ENCODE measurements at regions not wholly inside any gene's neighbourhood (a gene's known extent, or its start where the extent isn't known, plus 50 kb on each side); places are given as distances from the start of the nearest gene placed in this dataset.
A peak's percentile ranks its signal among the peaks of the same experiment; 100 is the strongest.

DNA sequence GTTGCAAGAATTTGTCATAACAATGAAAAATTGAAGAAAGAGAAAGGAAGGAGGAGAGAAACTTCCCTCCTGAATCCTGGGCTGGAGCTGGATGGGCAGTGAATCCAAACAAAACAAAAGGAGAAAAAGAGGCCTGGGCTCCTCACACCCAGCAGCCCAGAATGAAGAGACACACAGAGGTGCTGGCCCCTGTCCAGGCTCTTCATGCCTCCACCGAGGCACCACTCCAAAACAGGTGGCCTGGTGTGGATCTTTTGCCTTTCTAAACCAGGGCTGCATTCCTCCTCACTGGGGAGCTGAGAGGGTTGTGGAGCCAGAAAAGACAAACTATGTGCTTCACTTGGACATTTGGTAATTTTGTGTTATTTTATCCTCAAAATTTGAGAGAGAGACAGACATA lies 76.0 kb downstream of the FAM124B start:
- Histone ChIP-seq H3K9me3 (ENCODE audit: control insufficient read depth in 2 of 2, insufficient read depth in 1 of 2, low read depth in 1 of 2, low read length in 1 of 2) (no peaks in the 10 kb centered on the region), H3K4me1 (ENCODE audit: control insufficient read depth in 3 of 3, insufficient read depth in 2 of 3, low read depth in 1 of 3, low read length in 2 of 3) (no peaks in the 10 kb centered on the region), H3K27ac (ENCODE audit: low read depth in 1 of 3, low read length in 2 of 3) (no peak overlapping the region), H3K27me3 (ENCODE audit: control insufficient read depth in 3 of 3, insufficient read depth in 3 of 3, low read length in 3 of 3) (no peaks in the 10 kb centered on the region), H3K4me3 (ENCODE audit: low read depth in 1 of 3, low read length in 3 of 3) (no peak overlapping the region), H3K36me3 (ENCODE audit: control insufficient read depth in 3 of 3, insufficient read depth in 2 of 3, low read depth in 1 of 3, low read length in 3 of 3) (no peaks in the 10 kb centered on the region)
- FAIRE-seq, result no peak
- DNase-seq, result no peak
- WGBS, 3 donors, result 6 to 48% (median 35%) methylated on average over 1 of the region's 1 CpG

DNA sequence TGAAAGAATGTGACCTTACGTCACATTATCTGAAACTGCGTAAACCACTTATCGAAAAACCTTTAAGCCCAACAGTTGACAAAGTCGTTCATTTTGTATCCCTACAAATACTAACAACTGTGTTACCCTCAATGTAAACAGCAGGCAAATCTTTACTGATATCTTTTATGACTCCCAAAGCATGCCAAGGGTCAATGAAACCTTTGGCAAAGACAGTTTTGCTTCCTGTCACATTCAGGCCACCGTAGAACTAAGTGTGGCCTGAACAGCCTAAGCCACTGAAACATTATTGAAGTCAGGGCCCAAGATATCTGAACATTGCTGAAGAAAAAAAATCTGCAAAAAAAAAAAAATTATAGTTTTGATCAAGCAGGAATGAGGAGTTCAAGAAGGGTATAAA lies 77.3 kb downstream of the FAM124B start:
- Histone ChIP-seq H3K4me3 (ENCODE audit: low read depth in 1 of 3, low read length in 3 of 3) (no peak overlapping the region), H3K27me3 (ENCODE audit: control insufficient read depth in 3 of 3, insufficient read depth in 3 of 3, low read length in 3 of 3) (no peaks in the 10 kb centered on the region), H3K9me3 (ENCODE audit: control insufficient read depth in 2 of 2, insufficient read depth in 1 of 2, low read depth in 1 of 2, low read length in 1 of 2) (no peaks in the 10 kb centered on the region), H3K27ac (ENCODE audit: low read depth in 1 of 3, low read length in 2 of 3) (no peak overlapping the region), H3K36me3 (ENCODE audit: control insufficient read depth in 3 of 3, insufficient read depth in 2 of 3, low read depth in 1 of 3, low read length in 3 of 3) (no peaks in the 10 kb centered on the region), H3K4me1 (ENCODE audit: control insufficient read depth in 3 of 3, insufficient read depth in 2 of 3, low read depth in 1 of 3, low read length in 2 of 3) (no peaks in the 10 kb centered on the region)
- no peak for FAIRE-seq
- WGBS, 3 donors, result 19 to 67% (median 38%) methylated on average over 5 of the region's 5 CpGs
- peak in 1 of 2 donors; percentile 51 for DNase-seq

DNA sequence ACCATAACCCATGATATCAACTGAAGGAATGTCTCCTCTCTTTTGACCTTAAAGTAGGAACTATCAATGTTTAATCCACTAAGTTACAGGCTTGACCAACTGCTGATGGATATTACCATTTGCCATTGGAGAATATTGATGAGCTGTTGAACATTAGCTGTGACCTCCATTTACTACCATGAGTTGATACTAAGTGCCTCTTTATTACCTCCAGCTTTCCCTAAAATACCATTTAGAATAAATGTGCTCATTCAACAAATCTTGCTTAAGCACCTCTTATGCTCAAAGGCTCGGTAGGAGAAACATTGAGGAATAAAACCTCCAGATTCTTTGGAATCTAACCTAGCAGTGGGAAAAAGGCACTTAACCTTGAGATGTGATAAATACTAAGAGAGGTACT lies 81.2 kb downstream of the FAM124B start:
- Histone ChIP-seq H3K4me1 (ENCODE audit: control insufficient read depth in 3 of 3, insufficient read depth in 2 of 3, low read depth in 1 of 3, low read length in 2 of 3) (no peaks in the 10 kb centered on the region), H3K27ac (ENCODE audit: low read depth in 1 of 3, low read length in 2 of 3) (no peak overlapping the region), H3K9me3 (ENCODE audit: control insufficient read depth in 2 of 2, insufficient read depth in 1 of 2, low read depth in 1 of 2, low read length in 1 of 2) (no peaks in the 10 kb centered on the region), H3K4me3 (ENCODE audit: low read depth in 1 of 3, low read length in 3 of 3) (no peak overlapping the region), H3K36me3 (ENCODE audit: control insufficient read depth in 3 of 3, insufficient read depth in 2 of 3, low read depth in 1 of 3, low read length in 3 of 3) (no peaks in the 10 kb centered on the region), H3K27me3 (ENCODE audit: control insufficient read depth in 3 of 3, insufficient read depth in 3 of 3, low read length in 3 of 3) (peaks cover 0 to 3% (median 0%) of the 10 kb centered on the region in 3 donors)
- WGBS, 3 donors, result 70 to 91% (median 86%) methylated on average over 1 of the region's 1 CpG
- FAIRE-seq, result no peak
- no peak for DNase-seq

DNA sequence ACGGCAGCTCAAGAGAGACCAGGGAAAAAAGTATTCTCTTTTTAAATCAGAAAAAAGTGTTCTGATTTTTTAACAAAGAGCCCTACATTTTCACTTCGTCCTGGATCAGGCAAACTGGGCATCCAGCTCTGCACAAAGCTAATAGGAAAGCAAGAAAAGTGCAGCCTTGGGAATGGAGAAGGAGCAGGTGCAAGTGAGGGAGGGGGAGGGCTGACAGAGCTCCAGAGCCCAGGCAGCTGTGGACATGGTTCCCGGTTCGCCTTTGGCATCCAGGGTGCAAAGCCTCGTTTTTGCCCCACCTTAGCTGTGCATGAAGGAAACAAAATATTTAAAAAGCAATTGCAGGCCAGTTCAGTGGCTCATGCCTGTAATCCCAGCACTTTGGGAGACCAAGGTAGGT lies 82.2 kb downstream of the FAM124B start:
- Histone ChIP-seq H3K9me3 (ENCODE audit: control insufficient read depth in 2 of 2, insufficient read depth in 1 of 2, low read depth in 1 of 2, low read length in 1 of 2) (no peaks in the 10 kb centered on the region), H3K27me3 (ENCODE audit: control insufficient read depth in 3 of 3, insufficient read depth in 3 of 3, low read length in 3 of 3) (peaks cover 0 to 5% (median 0%) of the 10 kb centered on the region in 3 donors), H3K4me1 (ENCODE audit: control insufficient read depth in 3 of 3, insufficient read depth in 2 of 3, low read depth in 1 of 3, low read length in 2 of 3) (no peaks in the 10 kb centered on the region), H3K27ac (ENCODE audit: low read depth in 1 of 3, low read length in 2 of 3) (no peak overlapping the region), H3K36me3 (ENCODE audit: control insufficient read depth in 3 of 3, insufficient read depth in 2 of 3, low read depth in 1 of 3, low read length in 3 of 3) (no peaks in the 10 kb centered on the region), H3K4me3 (ENCODE audit: low read depth in 1 of 3, low read length in 3 of 3) (no peak overlapping the region)
- WGBS, 3 donors, result 34 to 66% (median 45%) methylated on average over 5 of the region's 5 CpGs
- FAIRE-seq (no peak), DNase-seq (no peak)

DNA sequence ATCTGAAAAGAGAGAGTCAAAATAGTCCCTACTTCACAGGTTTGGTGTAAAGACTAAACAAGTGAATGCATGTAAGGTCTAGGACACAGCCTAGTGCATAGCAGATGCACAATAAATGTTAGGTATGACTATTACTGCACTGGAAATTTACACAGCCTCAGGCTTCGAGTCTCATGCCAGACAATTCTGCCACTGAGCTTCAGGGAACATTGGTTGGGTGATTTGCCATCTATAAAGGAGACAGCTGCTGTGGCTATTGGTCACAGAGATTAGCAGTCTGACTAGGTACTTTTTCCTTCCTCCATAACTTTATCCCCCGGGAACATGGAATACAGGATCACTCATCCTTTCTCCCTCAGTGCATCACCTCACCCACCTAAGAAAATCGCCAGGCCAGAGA lies 89.2 kb downstream of the FAM124B start:
- peaks cover 0 to 4% (median 0%) of the 10 kb centered on the region in 3 donors for H3K4me1 ChIP-seq (ENCODE audit: control insufficient read depth in 3 of 3, insufficient read depth in 2 of 3, low read depth in 1 of 3, low read length in 2 of 3)
- H3K36me3 ChIP-seq (ENCODE audit: control insufficient read depth in 3 of 3, insufficient read depth in 2 of 3, low read depth in 1 of 3, low read length in 3 of 3), result no peaks in the 10 kb centered on the region
- DNase-seq (no peak), FAIRE-seq (no peak)
- no peak overlapping the region for H3K4me3 ChIP-seq (ENCODE audit: low read depth in 1 of 3, low read length in 3 of 3)
- H3K9me3 ChIP-seq (ENCODE audit: control insufficient read depth in 2 of 2, insufficient read depth in 1 of 2, low read depth in 1 of 2, low read length in 1 of 2), result no peaks in the 10 kb centered on the region
- WGBS, 3 donors, result 79 to 84% (median 81%) methylated on average over 3 of the region's 3 CpGs
- peaks cover 0 to 3% (median 0%) of the 10 kb centered on the region in 3 donors for H3K27me3 ChIP-seq (ENCODE audit: control insufficient read depth in 3 of 3, insufficient read depth in 3 of 3, low read length in 3 of 3)
- no peak overlapping the region for H3K27ac ChIP-seq (ENCODE audit: low read depth in 1 of 3, low read length in 2 of 3)

DNA sequence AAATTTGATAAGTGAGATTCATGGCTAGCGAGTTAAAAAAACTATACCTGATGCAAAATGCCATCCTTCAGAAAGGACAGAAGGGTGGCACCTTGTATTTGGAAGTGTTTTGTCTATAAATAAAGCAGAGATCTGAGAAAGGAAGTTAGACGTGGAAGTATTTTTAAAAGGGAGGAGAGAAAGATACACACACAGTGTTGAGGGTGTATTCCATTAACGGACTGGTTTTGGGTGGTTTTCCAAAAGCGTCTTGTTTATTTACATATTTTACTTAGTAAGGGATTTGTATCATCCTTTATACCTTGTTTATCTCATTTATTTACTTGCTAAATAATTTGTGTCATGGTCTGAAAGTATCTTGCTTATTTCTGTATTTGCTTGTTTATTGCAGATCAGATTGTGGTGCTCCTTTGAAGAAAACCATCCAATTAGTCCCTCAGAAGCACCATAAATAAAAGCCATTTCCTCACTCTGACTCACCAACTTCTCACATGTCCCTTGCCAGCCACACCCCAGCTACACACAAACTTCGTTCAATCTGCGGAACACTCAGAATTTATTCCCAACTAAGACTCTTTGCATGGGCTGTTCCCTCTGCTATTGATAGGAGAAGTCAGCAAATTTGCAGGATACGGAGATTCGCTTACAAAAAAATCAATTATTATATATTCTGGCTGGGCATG lies 90.8 kb downstream of the FAM124B start:
- H3K9me3 ChIP-seq (ENCODE audit: control insufficient read depth in 2 of 2, insufficient read depth in 1 of 2, low read depth in 1 of 2, low read length in 1 of 2), result no peaks in the 10 kb centered on the region
- no peak overlapping the region for H3K27ac ChIP-seq (ENCODE audit: low read depth in 1 of 3, low read length in 2 of 3)
- H3K36me3 ChIP-seq (ENCODE audit: control insufficient read depth in 3 of 3, insufficient read depth in 2 of 3, low read depth in 1 of 3, low read length in 3 of 3), result no peaks in the 10 kb centered on the region
- FAIRE-seq (no peak), DNase-seq (no peak)
- 67 to 72% (median 68%) methylated on average over 8 of the region's 8 CpGs for WGBS, 3 donors
- H3K27me3 ChIP-seq (ENCODE audit: control insufficient read depth in 3 of 3, insufficient read depth in 3 of 3, low read length in 3 of 3), result peaks cover 0 to 3% (median 0%) of the 10 kb centered on the region in 3 donors
- peaks cover 0 to 4% (median 0%) of the 10 kb centered on the region in 3 donors for H3K4me1 ChIP-seq (ENCODE audit: control insufficient read depth in 3 of 3, insufficient read depth in 2 of 3, low read depth in 1 of 3, low read length in 2 of 3)
- no peak overlapping the region for H3K4me3 ChIP-seq (ENCODE audit: low read depth in 1 of 3, low read length in 3 of 3)

DNA sequence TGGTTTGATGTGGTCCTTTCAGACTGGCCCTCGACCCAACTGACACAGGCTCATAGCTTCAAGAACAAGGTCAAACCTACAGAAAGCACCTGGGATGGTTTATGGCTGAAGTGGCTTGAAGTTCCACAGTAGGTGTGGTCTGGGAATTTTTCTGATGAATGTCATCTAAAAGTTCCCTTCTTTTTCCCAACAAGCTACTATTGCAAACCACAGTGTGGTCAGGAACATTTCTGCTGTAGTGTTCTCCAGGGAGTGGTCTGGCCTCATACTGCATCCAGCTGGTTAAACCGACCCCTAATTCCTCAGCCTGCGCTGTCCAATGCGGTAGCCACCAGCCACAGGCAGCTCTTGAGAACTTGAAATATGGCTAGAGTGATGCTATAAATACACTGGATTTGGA lies 92.7 kb downstream of the FAM124B start:
- DNase-seq, result no peak
- 73 to 90% (median 84%) methylated on average over 4 of the region's 4 CpGs for WGBS, 3 donors
- Histone ChIP-seq H3K27ac (ENCODE audit: low read depth in 1 of 3, low read length in 2 of 3) (no peak overlapping the region), H3K4me3 (ENCODE audit: low read depth in 1 of 3, low read length in 3 of 3) (no peak overlapping the region), H3K36me3 (ENCODE audit: control insufficient read depth in 3 of 3, insufficient read depth in 2 of 3, low read depth in 1 of 3, low read length in 3 of 3) (no peaks in the 10 kb centered on the region), H3K9me3 (ENCODE audit: control insufficient read depth in 2 of 2, insufficient read depth in 1 of 2, low read depth in 1 of 2, low read length in 1 of 2) (no peaks in the 10 kb centered on the region), H3K4me1 (ENCODE audit: control insufficient read depth in 3 of 3, insufficient read depth in 2 of 3, low read depth in 1 of 3, low read length in 2 of 3) (peaks cover 0 to 4% (median 0%) of the 10 kb centered on the region in 3 donors), H3K27me3 (ENCODE audit: control insufficient read depth in 3 of 3, insufficient read depth in 3 of 3, low read length in 3 of 3) (no peaks in the 10 kb centered on the region)
- no peak for FAIRE-seq

DNA sequence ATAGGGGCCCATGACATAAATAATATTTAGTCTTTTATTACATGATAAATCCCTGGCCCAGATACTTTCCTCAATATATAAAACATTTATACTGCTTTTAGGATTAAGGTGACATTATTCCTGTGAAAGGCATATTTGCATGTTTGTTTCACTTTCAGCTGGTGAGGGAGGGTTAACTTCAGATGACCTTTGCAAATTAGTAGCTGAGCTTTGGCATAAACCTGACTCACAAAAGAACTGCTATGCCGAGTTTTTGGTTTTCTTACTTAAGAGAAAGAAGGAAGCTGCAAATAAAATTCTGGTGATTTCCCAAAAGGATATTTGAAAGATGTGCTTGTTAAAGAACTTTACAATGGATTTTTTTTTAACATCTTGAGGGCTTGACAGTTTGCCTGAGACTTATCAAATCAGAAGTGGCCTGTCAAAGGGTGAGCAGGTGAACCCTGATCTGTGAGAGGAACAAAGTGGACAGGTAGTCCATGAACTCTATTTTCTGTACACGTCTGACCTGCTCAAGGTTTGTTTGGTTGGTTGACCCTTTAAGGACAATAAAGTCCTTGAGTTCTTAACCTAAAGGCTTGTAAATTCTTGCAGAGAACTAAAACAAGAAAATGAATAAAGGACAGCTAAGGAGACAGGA lies 93.5 kb downstream of the FAM124B start:
- peak in 1 of 2 donors; percentile 9 for DNase-seq
- WGBS, 3 donors, result 13 to 36% (median 18%) methylated on average over 2 of the region's 2 CpGs
- Histone ChIP-seq H3K27me3 (ENCODE audit: control insufficient read depth in 3 of 3, insufficient read depth in 3 of 3, low read length in 3 of 3) (no peaks in the 10 kb centered on the region), H3K27ac (ENCODE audit: low read depth in 1 of 3, low read length in 2 of 3) (no peak overlapping the region), H3K36me3 (ENCODE audit: control insufficient read depth in 3 of 3, insufficient read depth in 2 of 3, low read depth in 1 of 3, low read length in 3 of 3) (no peaks in the 10 kb centered on the region), H3K4me1 (ENCODE audit: control insufficient read depth in 3 of 3, insufficient read depth in 2 of 3, low read depth in 1 of 3, low read length in 2 of 3) (peaks cover 0 to 4% (median 0%) of the 10 kb centered on the region in 3 donors), H3K9me3 (ENCODE audit: control insufficient read depth in 2 of 2, insufficient read depth in 1 of 2, low read depth in 1 of 2, low read length in 1 of 2) (no peaks in the 10 kb centered on the region), H3K4me3 (ENCODE audit: low read depth in 1 of 3, low read length in 3 of 3) (no peak overlapping the region)
- FAIRE-seq, result no peak

Data from small intestine (tissue), 7 donors.